ENCODE measurements at regions not wholly inside any gene's neighbourhood (a gene's known extent, or its start where the extent isn't known, plus 50 kb on each side); places are given as distances from the start of the nearest gene placed in this dataset.

- ATAC-seq = peak in 3 of 4 donors; percentile 65 to 79 (median 78)
- no peak overlapping the region for H3K4me3 ChIP-seq
- TF ChIP-seq CTCF (IDR thresholded peaks at IDR 0.05) = no peak
- peaks cover 0 to 2% (median 0%) of the 10 kb centered on the region in 3 donors for H3K4me1 ChIP-seq
- 81 to 86% methylated on average over 27 of the region's 27 CpGs for WGBS, 2 donors
- H3K27ac ChIP-seq = peak overlapping the region in 1 of 4 donors; percentile 33
- no peaks in the 10 kb centered on the region for H3K36me3 ChIP-seq
- no peaks in the 10 kb centered on the region for H3K9me3 ChIP-seq
- intact Hi-C loops (cut with DNase I) = no loop called here
- no peak for FAIRE-seq
- peak in 2 of 6 donors; percentile 14 to 62 for DNase-seq
- H3K27me3 ChIP-seq = no peaks in the 10 kb centered on the region
Observed at GRCh38 chr2:8544786-8545694, 136.8 kb upstream of the ID2 start.

GRCh38 chr2:8545695-8546611 is 135.9 kb upstream of the ID2 start:
- intact Hi-C loops (cut with DNase I) = no loop called here
- H3K4me3 ChIP-seq = no peak overlapping the region
- H3K27me3 ChIP-seq = no peaks in the 10 kb centered on the region
- no peaks in the 10 kb centered on the region for H3K36me3 ChIP-seq
- no peak for TF ChIP-seq CTCF (IDR thresholded peaks at IDR 0.05)
- ATAC-seq (no peak), DNase-seq (peak in 1 of 6 donors; percentile 14), FAIRE-seq (no peak)
- no peak overlapping the region for H3K27ac ChIP-seq
- WGBS, 2 donors = 90 to 91% methylated on average over 30 of the region's 30 CpGs
- no peaks in the 10 kb centered on the region for H3K9me3 ChIP-seq
- no peaks in the 10 kb centered on the region for H3K4me1 ChIP-seq

DNA sequence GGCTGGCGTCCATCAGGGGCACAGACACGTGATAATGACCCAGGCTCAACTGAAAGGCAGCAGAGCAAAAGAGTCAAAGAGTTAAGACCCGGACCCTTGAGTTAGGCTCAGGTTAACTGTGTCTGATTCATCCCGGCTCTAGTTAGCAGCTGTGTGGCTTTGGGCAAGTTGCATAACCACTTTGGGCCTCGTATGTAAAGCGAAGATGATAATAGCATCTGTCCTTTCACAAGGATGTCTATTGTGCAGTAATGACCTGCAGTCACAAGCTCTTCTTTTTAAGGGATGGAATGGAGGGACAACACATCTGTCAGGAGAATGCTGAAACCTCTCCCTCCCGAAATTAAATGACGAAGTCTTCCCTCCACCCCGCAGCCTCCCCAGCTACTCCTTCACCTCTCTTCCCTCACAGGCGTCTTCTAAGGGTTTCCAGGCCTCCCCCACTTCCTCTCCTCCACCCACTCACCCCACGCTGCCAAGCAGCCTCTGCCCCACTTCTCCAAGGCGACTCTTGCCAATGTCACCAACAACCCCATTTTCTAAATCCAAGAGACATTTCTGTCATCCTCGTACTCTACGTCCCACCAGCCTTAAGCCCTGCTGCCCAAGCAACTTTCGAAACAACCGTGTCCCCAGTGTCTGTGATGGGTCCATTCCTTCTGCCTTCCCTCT is 135.1 kb upstream of the ID2 start:
- no peak overlapping the region for H3K4me3 ChIP-seq
- ATAC-seq (no peak), DNase-seq (no peak), FAIRE-seq (no peak)
- no peaks in the 10 kb centered on the region for H3K36me3 ChIP-seq
- H3K9me3 ChIP-seq = no peaks in the 10 kb centered on the region
- H3K27me3 ChIP-seq = no peaks in the 10 kb centered on the region
- no peak for TF ChIP-seq CTCF (IDR thresholded peaks at IDR 0.05)
- no peak overlapping the region for H3K27ac ChIP-seq
- intact Hi-C loops (cut with DNase I) = no loop called here
- no peaks in the 10 kb centered on the region for H3K4me1 ChIP-seq
- WGBS, 2 donors = 82 to 84% methylated on average over 16 of the region's 16 CpGs

DNA sequence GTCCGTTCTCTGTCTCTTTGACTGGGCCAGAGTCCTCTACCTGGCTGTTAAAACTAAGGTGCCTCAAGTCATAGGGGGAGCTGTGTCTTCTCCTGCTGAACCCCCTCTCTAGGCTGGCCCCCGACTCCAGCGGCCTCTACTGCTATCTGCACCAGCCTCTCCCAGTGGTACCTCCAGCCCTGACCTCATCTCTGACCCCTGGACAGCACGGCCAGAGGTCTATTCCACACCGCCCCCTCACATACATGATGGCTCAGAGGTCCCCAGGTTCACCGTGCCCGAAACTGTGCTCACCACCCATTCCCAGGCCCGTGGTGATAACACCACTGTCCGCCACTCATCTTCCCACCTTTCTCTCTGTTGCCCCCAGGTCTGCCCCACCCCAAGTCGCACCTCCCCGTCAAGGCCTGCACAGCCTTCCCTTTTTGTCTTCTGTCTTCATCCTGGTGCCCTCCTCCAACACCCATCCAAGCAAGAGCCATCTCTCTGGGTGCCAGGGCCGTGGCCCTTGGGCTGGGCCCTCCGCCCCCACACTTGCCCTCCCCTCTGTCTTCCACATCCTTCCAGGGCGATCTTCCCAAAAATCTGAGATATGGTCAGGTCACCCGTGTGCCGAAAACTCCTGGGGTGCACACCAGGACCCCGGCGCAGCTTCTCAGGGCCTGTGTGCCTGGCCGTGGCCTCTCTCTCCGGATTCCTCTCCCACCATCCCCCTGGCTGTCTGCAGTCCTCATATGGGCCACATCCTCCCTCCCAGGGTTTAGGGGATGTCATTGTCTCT is 134.4 kb upstream of the ID2 start:
- DNase-seq = peak in 1 of 6 donors; percentile 11
- FAIRE-seq = no peak
- TF ChIP-seq CTCF (IDR thresholded peaks at IDR 0.05) = no peak
- no peaks in the 10 kb centered on the region for H3K36me3 ChIP-seq
- H3K27me3 ChIP-seq = no peaks in the 10 kb centered on the region
- no peak overlapping the region for H3K27ac ChIP-seq
- WGBS, 2 donors = 91 to 95% methylated on average over 20 of the region's 20 CpGs
- intact Hi-C loops (cut with DNase I) = no loop called here
- no peaks in the 10 kb centered on the region for H3K4me1 ChIP-seq
- no peaks in the 10 kb centered on the region for H3K9me3 ChIP-seq
- H3K4me3 ChIP-seq = no peak overlapping the region
- ATAC-seq = no peak
